CD14-positive monocyte (primary cell): ENCODE measurements at regions not wholly inside any gene's neighbourhood (a gene's known extent, or its start where the extent isn't known, plus 50 kb on each side); places are given as distances from the start of the nearest gene placed in this dataset.

ENCODE experiments used
- DNase-seq, 3 donors: peaks; one replicate each; pipeline ENCODE4 v3.0.0-alpha.2; 2011 to 2022
- H2AFZ ChIP-seq: 2 replicates; pipeline ENCODE4 v1.6.0; 2012; ENCODE audit warnings: mild to moderate bottlenecking, low read depth, low read length, inconsistent platforms; ENCODE audit not compliant: insufficient read depth, poor library complexity, severe bottlenecking
- H3K27ac ChIP-seq, 2 donors: 1 replicate in 1 of 2; 2 replicates in 1 of 2; pipeline ENCODE4 v1.5.1; 2012 to 2013; ENCODE audit warnings: low read length in 2 of 2, control low read depth in 1 of 2, inconsistent platforms in 1 of 2, low read depth in 1 of 2, mild to moderate bottlenecking in 1 of 2
- H3K27me3 ChIP-seq, 2 donors: one replicate each; pipeline versions ENCODE4 v1.6.0 to v1.6.1; 2011 to 2013; ENCODE audit warnings: low read length in 2 of 2; ENCODE audit not compliant: control insufficient read depth in 2 of 2, insufficient read depth in 2 of 2
- H3K36me3 ChIP-seq, 2 donors: replicated peaks in 1 of 2; 1 replicate in 1 of 2; 2 replicates in 1 of 2; pipeline versions ENCODE4 v1.5.1 to v1.6.1; 2012 to 2013; ENCODE audit warnings: low read length in 2 of 2, control low read depth in 1 of 2, inconsistent platforms in 1 of 2, mild to moderate bottlenecking in 1 of 2; ENCODE audit not compliant: insufficient read depth in 2 of 2, control insufficient read depth in 1 of 2
- H3K4me1 ChIP-seq, 2 donors: 1 replicate in 1 of 2; 2 replicates in 1 of 2; pipeline versions ENCODE4 v1.5.1 to v1.6.1; 2012 to 2013; ENCODE audit warnings: low read length in 2 of 2, control low read depth in 1 of 2, inconsistent platforms in 1 of 2, mild to moderate bottlenecking in 1 of 2, moderate library complexity in 1 of 2; ENCODE audit not compliant: insufficient read depth in 2 of 2, control insufficient read depth in 1 of 2
- H3K4me2 ChIP-seq: replicated peaks from 2 replicates; pipeline ENCODE3; 2012; ENCODE audit warnings: low read length, moderate library complexity, mild to moderate bottlenecking; ENCODE audit not compliant: poor library complexity, severe bottlenecking; ENCODE audit errors: extremely low read depth
- H3K4me3 ChIP-seq, 3 experiments: fragments of 200-600 bp in 1 of 3; sonication (generic) in 1 of 3; replicated peaks in 1 of 3; 1 replicate in 2 of 3; 2 replicates in 1 of 3; pipeline ENCODE4 v1.5.1; 2011 to 2013; ENCODE audit warnings: low read length in 3 of 3, mild to moderate bottlenecking in 3 of 3, control low read depth in 2 of 3, low read depth in 2 of 3, inconsistent platforms in 1 of 3, moderate library complexity in 1 of 3
- H3K79me2 ChIP-seq: 2 replicates; pipeline ENCODE4 v1.6.0; 2012; ENCODE audit warnings: mild to moderate bottlenecking, control low read depth, inconsistent platforms, low read length, moderate library complexity; ENCODE audit not compliant: insufficient read depth
- H3K9ac ChIP-seq: 2 replicates; pipeline ENCODE4 v1.6.0; 2017; ENCODE audit warnings: low read length, mild to moderate bottlenecking; ENCODE audit not compliant: insufficient read depth, poor library complexity, severe bottlenecking
- H3K9me3 ChIP-seq, 2 donors: replicated peaks in 1 of 2; 1 replicate in 1 of 2; 2 replicates in 1 of 2; pipeline versions ENCODE4 v1.5.1 to v1.6.1; 2012 to 2013; ENCODE audit warnings: low read length in 2 of 2, control low read depth in 1 of 2; ENCODE audit not compliant: control insufficient read depth in 1 of 2, insufficient read depth in 1 of 2
- H4K20me1 ChIP-seq: 2 replicates; pipeline ENCODE4 v1.6.0; 2012; ENCODE audit warnings: mild to moderate bottlenecking, low read length, control low read depth, moderate library complexity; ENCODE audit not compliant: insufficient read depth
- H3K27ac Mint-ChIP-seq, 7 donors: one replicate each; pipeline ENCODE4 v1.8.0; 2020; ENCODE audit warnings: mild to moderate bottlenecking in 7 of 7, mixed read lengths in 7 of 7, moderate library complexity in 6 of 7, inconsistent platforms in 2 of 7
- H3K27me3 Mint-ChIP-seq, 3 donors: one replicate each; pipeline ENCODE4 v1.8.0; 2021 to 2022; ENCODE audit warnings: low read depth in 3 of 3, mild to moderate bottlenecking in 3 of 3, mixed read lengths in 3 of 3, moderate library complexity in 3 of 3, inconsistent platforms in 1 of 3
- H3K36me3 Mint-ChIP-seq, 2 donors: one replicate each; pipeline ENCODE4 v1.8.0; 2020; ENCODE audit warnings: mixed read lengths in 2 of 2, inconsistent platforms in 1 of 2, mild to moderate bottlenecking in 1 of 2
- H3K4me1 Mint-ChIP-seq: one replicate; pipeline ENCODE4 v1.8.0; 2020; ENCODE audit warnings: mild to moderate bottlenecking, mixed read lengths
- H3K4me3 Mint-ChIP-seq, 2 donors: one replicate each; pipeline ENCODE4 v1.8.0; 2020; ENCODE audit warnings: mild to moderate bottlenecking in 2 of 2, mixed read lengths in 2 of 2, moderate library complexity in 1 of 2
- H3K9me3 Mint-ChIP-seq, 7 donors: one replicate each; pipeline ENCODE4 v1.8.0; 2020 to 2022; ENCODE audit warnings: mixed read lengths in 7 of 7, mild to moderate bottlenecking in 6 of 7, moderate library complexity in 6 of 7, inconsistent platforms in 2 of 7
- CTCF ChIP-seq: fragments of 200-600 bp; IDR thresholded peaks from one replicate; pipeline ENCODE4 v1.8.0; 2022; ENCODE audit warnings: antibody characterized with exemption, mild to moderate bottlenecking
- WGBS: methylation state at CpG from one replicate; pipeline ENCODE4 v1.1.5; 2013; ENCODE audit warnings: missing lambda C conversion rate; ENCODE audit not compliant: insufficient coverage; 5-methylcytosine and 5-hydroxymethylcytosine counted together
- intact Hi-C, 2 donors: fragments of 100-400 bp; cut with micrococcal nuclease; formaldehyde crosslinking; loops; one replicate each; pipeline versions ENCODE4 v1.15.0 to v1.15.1; 2023

GRCh38 chr10:78433076-78433595 lies 399.5 kb downstream of the RPS24 start:
- Mint-ChIP-seq H3K27me3 (peaks cover 6 to 23% (median 6%) of the 10 kb centered on the region in 3 donors), H3K9me3 (peaks cover 0 to 7% (median 0%) of the 10 kb centered on the region in 7 donors), H3K4me3 (no peak overlapping the region), H3K4me1 (no peaks in the 10 kb centered on the region), H3K36me3 (no peaks in the 10 kb centered on the region), H3K27ac (no peak overlapping the region)
- Histone ChIP-seq H3K36me3 (no peaks in the 10 kb centered on the region), H3K4me3 (no peak overlapping the region), H3K27ac (no peak overlapping the region), H3K79me2 (no peaks in the 10 kb centered on the region), H3K4me1 (no peaks in the 10 kb centered on the region), H4K20me1 (no peaks in the 10 kb centered on the region), H3K9me3 (no peaks in the 10 kb centered on the region), H3K9ac (no peak overlapping the region), H3K4me2 (no peak overlapping the region), H2AFZ (no peak overlapping the region), H3K27me3 (peaks cover 0 to 8% of the 10 kb centered on the region in 2 donors)
- WGBS, result 79% methylated on average over 4 of the region's 5 CpGs
- no peak for DNase-seq
- no peak for TF ChIP-seq CTCF
- intact Hi-C loops, result no loop called here

GRCh38 chr10:78433766-78434535 lies 400.3 kb downstream of the RPS24 start:
- Mint-ChIP-seq H3K4me1 (no peaks in the 10 kb centered on the region), H3K27me3 (peaks cover 6 to 19% (median 7%) of the 10 kb centered on the region in 3 donors), H3K36me3 (no peaks in the 10 kb centered on the region), H3K27ac (no peak overlapping the region), H3K4me3 (no peak overlapping the region), H3K9me3 (peaks cover 0 to 2% (median 0%) of the 10 kb centered on the region in 7 donors)
- 93% methylated on average over 10 of the region's 11 CpGs for WGBS
- Histone ChIP-seq H3K4me3 (no peak overlapping the region), H3K27ac (no peak overlapping the region), H3K4me1 (no peaks in the 10 kb centered on the region), H3K4me2 (no peak overlapping the region), H3K9ac (no peak overlapping the region), H3K27me3 (peaks cover 0 to 8% of the 10 kb centered on the region in 2 donors), H4K20me1 (no peaks in the 10 kb centered on the region), H3K36me3 (no peaks in the 10 kb centered on the region), H3K79me2 (no peaks in the 10 kb centered on the region), H3K9me3 (no peaks in the 10 kb centered on the region), H2AFZ (no peak overlapping the region)
- DNase-seq, result no peak
- no peak for TF ChIP-seq CTCF
- intact Hi-C loops, result no loop called here
